Heart left ventricle (tissue), 13 donors: ENCODE measurements at regions not wholly inside any gene's neighbourhood (a gene's known extent, or its start where the extent isn't known, plus 50 kb on each side); places are given as distances from the start of the nearest gene placed in this dataset.
A peak's percentile ranks its signal among the peaks of the same experiment; 100 is the strongest.

Source experiments
- CTCF ChIP-seq, 12 donors: fragments of 200-600 bp; sonication (generic) in 4 of 12; IDR thresholded peaks; one replicate each; pipeline versions ENCODE4 v1.5.0 to v1.8.0; 2018 to 2022; ENCODE audit warnings: antibody characterized with exemption in 12 of 12, mild to moderate bottlenecking in 5 of 12
- POLR2A ChIP-seq, 2 donors: fragments of 450-650 bp; IDR thresholded peaks; one replicate each; pipeline ENCODE4 v1.6.1; 2017; ENCODE audit warnings: antibody characterized with exemption in 2 of 2, mild to moderate bottlenecking in 2 of 2, moderate library complexity in 2 of 2
- donor health status: ischemic (EF 13 %, LVEDD 7.1; RV severe dilation, severe dysfunction).
- donor health status: DM: no; HTN: yes; CAD: no.
- donor health status: DM: no; HTN: no; CAD: no.
- donor health status: ischemic (EF 25% LVEDD 6.9; RV normal size, moderate dysfunction).
- donor health status: ischemic (EF 25% LVEDD 5.7; RV mildly dilated, moderate dysfunction).
- donor health status: ischemic (EF 35%, LVEDD 5.7; RV mildly dilated, moderate dysfunction).
- donor health status: nonischemic (EF 11% LVEDD 7.7; RV severe dilation, severe dysfunction).
- donor health status: DM: yes; HTN: yes; CAD: no.
- donor health status: PGD.
- donor health status: ischemic (EF 29% LVEDD 5.4; RV normal size, mild dysfunction).
- donor health status: nonischemic (EF 23%, LVEDD 6.1; RV moderate dilation, normal function).

DNA sequence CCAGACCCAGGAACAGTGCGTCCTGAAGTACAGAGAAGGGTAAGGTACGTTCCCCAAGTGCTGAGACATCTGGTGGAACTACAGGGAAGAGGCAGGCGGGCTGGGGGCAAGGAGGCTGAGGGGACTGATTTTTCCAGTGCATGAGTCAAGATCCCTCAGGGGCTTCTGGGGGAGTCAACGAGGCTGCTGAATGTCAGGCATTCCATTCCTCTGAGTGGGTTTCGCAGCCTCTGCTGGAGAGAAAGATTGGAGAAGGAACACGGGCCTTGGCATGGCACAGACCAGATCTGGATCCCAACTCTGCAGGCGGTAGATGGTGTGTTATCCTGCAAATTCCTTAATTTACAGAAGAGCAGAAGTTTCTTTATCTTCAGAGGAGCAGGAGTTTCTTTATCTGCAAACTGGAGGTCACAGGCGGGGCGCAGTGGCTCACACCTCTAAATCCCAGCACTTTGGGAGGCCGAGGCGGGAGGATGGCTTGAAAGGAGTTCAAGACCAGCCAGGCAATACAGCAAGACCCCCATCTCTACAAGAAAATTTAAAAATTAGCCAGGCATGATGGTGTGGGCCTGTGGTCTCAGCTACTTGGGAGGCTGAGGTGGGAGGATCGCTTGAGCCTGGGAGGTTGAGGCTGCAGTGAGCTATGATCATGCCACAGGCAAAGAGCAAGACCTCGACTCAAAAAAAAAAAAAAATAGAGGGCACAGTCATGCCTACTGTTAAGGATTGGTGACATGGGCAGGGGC is 132.6 kb upstream of the MAP1LC3B2 start:
- TF ChIP-seq CTCF (IDR thresholded peaks at IDR 0.05) (peak in 5 of 12 donors; percentile 12 to 39 (median 14)), POLR2A (IDR thresholded peaks at IDR 0.05) (no peak)
